Mammary epithelial cell (primary cell): ENCODE measurements at regions not wholly inside any gene's neighbourhood (a gene's known extent, or its start where the extent isn't known, plus 50 kb on each side); places are given as distances from the start of the nearest gene placed in this dataset.

Experiments
- CTCF ChIP-seq, 2 donors: IDR thresholded peaks in 1 of 2; conservative IDR thresholded peaks in 1 of 2; 2 replicates each; pipeline ENCODE4 v1.5.1; 2011 to 2012; ENCODE audit warnings: inconsistent platforms in 2 of 2, low read length in 2 of 2, mild to moderate bottlenecking in 2 of 2, control low read depth in 1 of 2, low read depth in 1 of 2; ENCODE audit not compliant: insufficient read depth in 1 of 2; ENCODE audit errors: extremely low read depth in 1 of 2
- EZH2 ChIP-seq: IDR thresholded peaks from 2 replicates; pipeline ENCODE4 v1.6.1; 2012; ENCODE audit warnings: low read length, inconsistent platforms, borderline replicate concordance

- TF ChIP-seq CTCF (conservative IDR thresholded peaks at IDR 0.05 in 1 of 2, IDR thresholded peaks at IDR 0.05 in 1 of 2; ENCODE audit: extremely low read depth in 1 of 2, insufficient read depth in 1 of 2, low read depth in 1 of 2, low read length in 2 of 2) (no peak), EZH2 (no peak)
Observed at GRCh38 chr2:181785691-181786344, 105.5 kb upstream of the NEUROD1 start.
